GM19193 (cell line): ENCODE measurements at regions not wholly inside any gene's neighbourhood (a gene's known extent, or its start where the extent isn't known, plus 50 kb on each side); places are given as distances from the start of the nearest gene placed in this dataset.

Source experiments
- POLR2A ChIP-seq: IDR thresholded peaks from 4 replicates; pipeline ENCODE4 v1.6.1; 2011; ENCODE audit not compliant: insufficient read depth, insufficient read length; ENCODE audit errors: extremely low read depth

DNA sequence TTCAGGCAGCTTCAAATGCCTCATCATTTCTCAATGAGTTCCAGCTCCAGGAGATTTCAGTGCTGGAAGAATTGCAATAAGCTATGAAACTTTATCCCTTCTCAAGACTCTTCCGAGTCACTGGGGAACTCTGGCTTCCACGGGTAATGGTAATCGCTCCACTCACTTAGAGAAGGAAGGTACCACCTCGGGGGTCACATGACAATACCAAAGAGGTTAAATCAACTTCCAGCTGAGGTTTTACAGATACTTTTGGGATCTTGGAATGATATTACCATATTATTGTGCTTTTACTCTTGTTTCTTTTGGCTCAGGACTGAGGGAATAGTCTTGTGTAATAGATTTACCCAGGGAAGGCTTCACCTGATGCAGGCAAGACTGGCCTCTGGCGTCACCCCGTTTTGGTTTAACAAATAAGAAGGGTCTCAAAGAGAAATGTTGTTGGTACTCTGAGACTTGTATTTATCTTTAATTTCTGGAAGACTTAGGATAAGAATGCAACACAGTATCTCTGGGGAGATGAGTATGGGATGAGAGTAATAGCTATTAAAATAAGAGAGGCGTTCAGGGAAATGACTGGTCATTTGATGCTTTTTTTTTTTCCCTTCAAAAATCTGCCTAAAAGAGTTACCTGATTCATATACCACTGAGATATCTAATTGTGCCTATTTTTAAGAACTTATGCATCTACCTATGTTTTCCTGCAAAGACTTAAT, 316.9 kb upstream of the ZEB2 start:
- TF ChIP-seq POLR2A, result no peak

DNA sequence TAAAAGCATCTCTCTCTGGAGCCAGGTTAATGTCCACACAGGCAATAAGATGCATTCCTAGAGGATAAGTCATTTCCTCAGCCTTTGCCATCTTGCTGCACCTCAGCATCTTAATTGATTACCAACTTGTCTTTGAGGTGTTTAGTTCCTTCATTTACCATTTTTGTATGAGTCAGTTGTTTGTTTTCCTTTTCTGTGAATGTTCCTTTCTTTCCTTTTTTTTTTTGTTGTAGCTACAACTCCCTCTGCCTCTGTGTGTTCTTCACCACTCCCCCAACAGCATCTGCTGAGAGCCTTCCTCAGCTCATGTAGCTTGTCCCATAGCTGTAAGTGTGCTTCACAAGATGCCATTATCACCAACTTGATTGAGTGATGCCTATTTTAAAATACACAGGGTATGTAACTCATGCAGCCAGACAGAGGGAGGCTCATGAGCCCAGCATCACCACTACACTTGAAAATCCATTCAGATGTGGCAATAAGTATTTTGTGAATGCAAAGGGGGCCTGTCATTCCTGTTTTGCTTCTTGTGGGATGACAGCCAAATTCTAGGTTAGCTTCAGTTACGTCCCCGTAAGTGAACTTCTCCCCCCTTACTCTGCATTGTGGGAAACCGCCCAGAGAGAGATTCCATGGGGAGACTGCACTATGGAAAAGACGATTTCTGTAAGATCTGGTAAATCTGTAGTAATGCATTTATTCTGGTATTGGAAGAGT, 315.9 kb upstream of the ZEB2 start:
- TF ChIP-seq POLR2A, result no peak

DNA sequence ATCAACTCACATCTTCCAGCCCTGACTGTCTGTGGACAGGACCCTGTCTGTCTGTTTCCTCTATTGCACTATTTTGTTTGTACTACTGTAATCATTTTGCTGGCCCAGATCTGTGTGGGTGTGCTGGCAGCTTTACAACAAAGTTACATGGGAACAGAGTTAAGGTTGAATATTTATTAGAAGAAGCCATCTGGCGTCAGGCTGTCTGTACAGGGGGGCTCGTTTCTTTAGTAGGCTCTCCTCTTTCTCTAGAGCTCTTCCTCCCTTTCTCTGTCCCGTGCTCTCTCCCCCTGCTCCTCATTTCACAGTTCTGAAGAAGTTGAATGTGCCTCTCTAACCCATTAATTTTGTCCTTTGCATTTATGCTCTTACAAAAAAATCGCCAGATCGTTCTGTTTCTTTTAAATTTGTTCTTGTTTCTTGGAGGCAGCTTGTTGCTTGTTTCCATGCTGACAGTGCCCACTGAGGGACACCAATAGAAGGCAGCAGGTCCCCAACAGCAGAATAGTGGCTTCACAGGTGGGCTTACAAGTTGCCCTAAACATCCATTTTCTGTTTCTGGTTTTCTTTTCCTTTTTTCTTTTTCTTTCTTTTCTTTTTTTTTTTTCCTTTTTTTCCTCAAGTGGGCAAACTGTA, 315.2 kb upstream of the ZEB2 start:
- TF ChIP-seq POLR2A, result no peak

DNA sequence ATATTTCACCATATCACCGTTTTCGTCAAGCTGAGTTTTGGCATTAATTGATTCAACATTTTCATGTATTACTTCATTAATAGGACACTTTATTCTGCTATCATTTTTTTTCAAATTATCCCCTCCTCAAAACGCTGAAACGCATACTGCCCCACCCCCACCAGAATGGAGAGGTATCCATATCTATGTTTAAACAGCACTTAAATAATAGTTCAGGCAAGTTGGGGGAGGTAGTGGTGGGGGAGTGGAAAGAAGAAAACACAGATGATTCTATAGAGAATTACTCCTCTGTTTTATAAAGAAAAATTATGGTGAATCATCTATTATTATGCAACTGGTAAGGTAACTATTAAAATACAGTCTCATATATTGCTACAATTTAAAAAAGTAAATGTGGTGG, 314.4 kb upstream of the ZEB2 start:
- no peak for TF ChIP-seq POLR2A

DNA sequence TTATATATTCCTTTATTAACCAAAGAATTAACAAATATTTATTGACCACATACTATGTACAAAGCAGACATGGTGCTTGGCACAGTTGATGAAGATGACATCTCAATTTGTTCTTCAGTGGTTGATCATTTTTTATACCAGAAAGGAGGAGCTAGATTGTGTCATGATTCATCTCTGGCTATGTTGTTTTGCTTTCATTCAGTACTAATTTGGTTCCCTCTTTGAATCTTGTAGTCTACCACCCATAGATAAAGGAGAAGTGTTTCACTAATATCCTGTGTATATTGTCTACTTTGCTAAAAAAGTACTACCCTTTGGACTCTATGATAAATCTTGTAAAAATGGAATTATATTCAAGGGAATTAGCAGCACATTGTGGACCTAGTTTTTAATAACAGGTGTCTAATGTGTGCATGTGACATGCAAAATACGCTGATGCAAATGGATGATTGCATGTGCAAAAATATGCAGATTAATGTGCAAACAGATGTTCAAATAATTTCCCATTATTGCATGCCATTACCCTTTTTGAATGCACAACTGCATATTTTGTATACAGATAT, 313.2 kb upstream of the ZEB2 start:
- TF ChIP-seq POLR2A, result no peak

DNA sequence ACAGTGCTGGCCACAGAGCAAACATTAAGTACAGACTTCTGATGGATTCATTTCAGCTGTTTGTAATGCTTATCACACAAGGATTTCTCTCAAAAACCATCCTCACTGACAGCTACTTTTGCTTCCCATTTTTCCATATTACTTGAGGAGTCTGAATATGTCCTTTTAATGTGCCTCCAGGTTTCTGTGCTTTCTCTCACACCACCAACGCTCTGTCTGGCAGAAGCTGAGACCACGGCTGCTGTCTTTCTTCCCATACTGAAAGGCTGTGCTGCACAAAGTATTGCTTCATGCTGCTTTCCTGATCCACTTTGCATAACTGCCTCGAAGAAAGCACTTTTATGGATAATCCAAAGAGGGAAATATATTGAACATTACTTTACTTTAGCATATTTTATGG, 312.1 kb upstream of the ZEB2 start:
- TF ChIP-seq POLR2A, result no peak

DNA sequence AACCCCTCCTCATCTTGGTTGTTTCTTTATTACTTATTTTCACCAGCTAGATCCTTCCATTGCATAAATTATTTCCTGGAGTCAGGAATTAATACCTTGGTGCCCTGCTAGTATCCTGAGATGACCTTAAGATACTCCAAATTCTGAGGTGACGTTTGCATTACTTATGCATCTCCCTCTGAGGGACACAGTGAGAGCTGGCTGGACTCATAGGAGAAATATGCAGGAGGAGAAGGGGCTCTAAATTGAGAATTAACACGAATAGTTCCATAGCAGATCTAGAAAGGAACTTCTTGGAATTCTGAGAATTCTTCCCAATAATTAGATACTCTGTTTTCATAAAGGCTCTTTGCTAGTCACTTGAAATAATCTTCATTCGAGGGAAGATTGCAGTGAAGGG, 310.6 kb upstream of the ZEB2 start:
- TF ChIP-seq POLR2A, result no peak

DNA sequence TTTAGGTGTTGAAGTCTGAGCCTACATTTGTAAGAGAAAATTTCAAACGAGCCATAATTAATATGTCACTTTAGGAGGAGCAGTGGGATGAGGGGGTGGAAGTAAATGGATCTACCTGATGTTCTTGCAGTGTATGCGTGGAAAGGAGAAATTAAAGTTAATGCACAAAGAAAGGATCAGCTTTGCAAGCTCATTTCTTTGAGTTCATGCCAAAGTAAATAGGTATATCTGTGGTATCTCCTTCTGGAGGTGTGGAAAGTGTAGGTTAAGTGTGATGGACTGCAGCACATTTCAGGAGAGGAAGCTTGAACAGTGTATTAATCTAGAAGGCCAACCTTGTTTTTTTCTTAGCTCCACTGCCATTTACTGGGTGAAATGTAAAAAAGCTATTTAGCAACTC, 307.5 kb upstream of the ZEB2 start:
- no peak for TF ChIP-seq POLR2A

DNA sequence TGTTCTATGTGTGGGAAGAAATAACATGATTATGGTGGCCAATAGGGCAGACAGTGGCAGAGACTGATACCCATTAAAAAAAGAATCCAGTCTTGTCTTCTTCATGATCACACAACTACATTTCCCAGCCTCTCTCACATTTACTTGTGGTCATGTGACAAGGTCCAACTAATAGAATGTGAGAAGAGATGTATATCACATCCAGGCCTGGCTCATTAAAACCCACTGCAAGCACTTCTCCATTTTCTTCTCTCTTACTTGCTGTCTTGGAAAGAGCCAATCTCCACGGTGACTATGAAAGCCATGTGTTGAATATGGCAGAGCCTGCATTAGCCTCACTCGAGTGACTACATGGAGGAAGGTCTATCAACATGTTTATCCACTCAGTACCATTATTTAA, 306.2 kb upstream of the ZEB2 start:
- no peak for TF ChIP-seq POLR2A

DNA sequence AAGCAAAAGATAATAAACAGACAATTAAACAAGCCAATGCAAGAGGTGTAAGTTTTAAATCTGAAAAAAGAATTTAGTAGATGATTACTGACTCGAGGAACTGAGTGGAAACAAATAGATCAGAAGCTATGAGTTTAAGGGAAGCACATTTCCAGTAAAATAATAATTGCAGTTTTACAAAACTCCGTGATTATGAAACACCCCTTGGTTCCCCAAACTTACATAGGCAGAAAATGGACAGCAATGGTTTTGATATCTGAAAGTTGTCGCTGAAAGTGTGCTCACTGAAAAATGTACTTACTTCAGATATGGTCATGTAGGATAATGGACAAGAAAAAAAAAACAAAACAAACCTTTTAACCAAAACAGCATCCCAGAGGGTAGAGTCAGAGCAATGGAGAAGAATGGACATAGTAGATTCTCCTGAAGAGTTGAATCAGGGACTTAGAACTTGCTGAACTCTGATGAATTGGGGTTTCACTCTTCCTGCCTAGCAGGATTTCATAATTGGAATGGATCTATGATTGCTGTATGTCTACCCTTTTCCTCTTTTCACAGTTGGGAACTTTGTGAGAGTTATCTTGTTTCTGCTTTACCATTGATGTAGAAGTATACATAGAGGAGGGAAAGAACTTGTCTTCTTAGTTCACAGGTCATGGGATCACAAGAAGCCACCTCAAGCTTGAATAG, 305.6 kb upstream of the ZEB2 start:
- TF ChIP-seq POLR2A, result no peak

DNA sequence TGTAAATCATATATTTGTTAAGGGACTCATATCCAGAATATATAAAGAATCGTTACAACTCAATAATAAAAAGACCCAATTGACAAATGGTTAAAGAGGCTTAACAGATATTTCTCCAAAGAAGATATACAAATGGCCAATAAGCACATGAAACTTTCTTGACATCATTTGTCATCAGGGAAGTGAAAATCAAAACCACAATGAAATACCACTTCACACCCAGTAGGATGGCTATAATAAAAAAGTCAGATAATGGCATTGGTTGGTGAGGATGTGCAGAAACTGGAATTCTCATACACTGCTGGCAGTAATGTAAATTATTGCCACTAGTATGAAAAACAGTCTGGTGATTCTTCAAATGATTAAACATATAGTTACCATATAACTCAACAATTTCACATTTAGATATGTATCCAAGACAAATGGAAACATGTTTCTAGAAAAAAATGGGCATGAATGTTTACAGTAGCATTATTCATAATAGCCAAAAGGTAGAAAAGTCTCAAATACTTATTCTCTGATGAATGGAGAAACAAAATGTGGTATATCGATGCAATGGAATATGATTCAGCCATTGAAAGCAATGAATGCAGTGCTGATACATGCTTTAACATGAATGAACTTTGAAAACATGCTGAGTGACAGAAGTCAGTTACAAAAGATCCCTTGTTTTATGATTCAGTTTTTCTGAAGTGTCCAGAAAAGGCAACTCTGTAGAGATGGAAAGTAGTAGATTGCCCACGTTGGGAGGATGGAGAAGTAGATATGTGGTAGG, 304.6 kb upstream of the ZEB2 start:
- TF ChIP-seq POLR2A, result no peak

DNA sequence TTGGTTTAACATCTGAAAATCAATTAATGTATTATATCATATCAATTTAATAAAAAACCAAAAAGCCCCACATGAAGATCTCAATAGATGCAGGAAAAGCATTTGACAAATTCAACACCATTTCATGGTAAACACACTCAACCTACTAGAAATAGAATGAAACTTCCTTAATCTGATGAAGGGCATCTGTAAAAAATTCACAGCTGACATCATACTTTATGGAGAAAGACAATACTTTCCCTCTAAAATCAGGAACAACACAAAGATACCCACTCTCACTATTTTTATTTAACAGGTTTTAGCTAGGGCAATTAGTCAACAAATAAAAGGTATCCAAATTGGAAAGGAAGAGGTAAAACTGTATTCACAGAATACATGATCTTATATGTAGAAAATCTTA, 303.0 kb upstream of the ZEB2 start:
- no peak for TF ChIP-seq POLR2A

DNA sequence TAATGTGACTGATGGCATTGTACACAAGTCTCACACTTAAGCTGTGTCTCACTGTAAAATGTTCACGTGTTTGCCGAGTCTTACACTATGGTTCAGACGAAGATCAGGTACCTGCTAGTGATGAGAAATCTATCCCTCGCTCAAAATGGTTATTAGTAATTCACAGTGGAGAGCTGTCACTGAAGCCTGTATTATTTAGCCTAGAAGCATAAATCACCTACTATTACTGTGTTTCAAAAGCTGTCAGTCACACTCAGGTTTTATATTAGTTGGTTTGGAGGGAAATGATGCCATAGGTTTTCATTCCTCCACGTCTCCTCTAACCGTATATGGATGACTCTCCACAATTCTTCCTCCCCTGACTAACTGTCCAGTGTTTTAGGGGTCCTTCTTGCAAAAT, 292.4 kb upstream of the ZEB2 start:
- TF ChIP-seq POLR2A, result no peak

DNA sequence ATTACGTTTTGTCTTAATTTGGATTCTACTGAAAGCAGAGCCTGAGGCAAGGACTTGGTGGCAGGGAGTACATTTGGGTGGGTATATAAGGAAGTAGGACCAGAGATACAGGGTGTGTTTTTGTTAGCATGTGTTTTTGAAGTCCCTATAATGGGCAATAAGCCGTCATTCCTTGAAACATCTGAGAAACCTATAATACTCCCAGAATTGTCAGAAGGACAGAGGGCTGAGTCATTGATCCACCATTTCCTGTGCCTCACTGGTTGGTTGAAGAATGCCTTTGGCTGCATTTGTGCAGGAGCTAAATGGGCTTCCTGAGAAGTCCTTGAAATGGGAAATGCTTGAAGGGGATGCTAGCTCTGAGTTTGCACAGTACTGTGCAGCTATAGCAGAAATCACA, 281.8 kb upstream of the ZEB2 start:
- no peak for TF ChIP-seq POLR2A
